CD4-positive, CD25-positive, alpha-beta regulatory T cell (primary cell): ENCODE measurements at regions not wholly inside any gene's neighbourhood (a gene's known extent, or its start where the extent isn't known, plus 50 kb on each side); places are given as distances from the start of the nearest gene placed in this dataset.
"Not testable (repeated sequence)": the region's sequence is repeated elsewhere in the genome, so short reads cannot be mapped to it uniquely, and the experiment has no call there.

ENCODE experiments used
- ATAC-seq, 2 donors: fragments of 150-1000 bp; cut with Tn5 transposase; one replicate each; pipeline ENCODE4 v1.10.0; 2021; ENCODE audit warnings: low read depth in 2 of 2, moderate number of reproducible peaks in 2 of 2, moderate library complexity in 1 of 2
- DNase-seq, 3 donors: peaks; one replicate each; pipeline versions ENCODE4 v3.0.0 to v3.0.0-alpha.2; 2012 to 2022; ENCODE audit warnings: mixed read lengths in 1 of 3
- H3K27ac ChIP-seq: one replicate; pipeline ENCODE4 v1.7.0; 2013; ENCODE audit warnings: mild to moderate bottlenecking, low read length; ENCODE audit not compliant: insufficient read depth, poor library complexity, severe bottlenecking
- H3K27me3 ChIP-seq: one replicate; pipeline ENCODE4 v1.7.0; 2013; ENCODE audit warnings: low read length; ENCODE audit not compliant: control insufficient read depth, insufficient read depth
- H3K36me3 ChIP-seq: one replicate; pipeline ENCODE4 v1.7.0; 2013; ENCODE audit warnings: mild to moderate bottlenecking, low read length, moderate library complexity; ENCODE audit not compliant: control insufficient read depth, insufficient read depth
- H3K4me1 ChIP-seq: 2 replicates; pipeline ENCODE4 v1.7.0; 2013; ENCODE audit warnings: mild to moderate bottlenecking, low read length; ENCODE audit not compliant: insufficient read depth, control insufficient read depth, poor library complexity, severe bottlenecking
- H3K4me3 ChIP-seq: one replicate; pipeline ENCODE4 v1.7.0; 2013; ENCODE audit warnings: low read depth, mild to moderate bottlenecking, low read length, moderate library complexity
- H3K9me3 ChIP-seq, 2 experiments: 1 replicate in 1 of 2; 2 replicates in 1 of 2; pipeline ENCODE4 v1.7.0; 2013; ENCODE audit warnings: low read length in 2 of 2, mild to moderate bottlenecking in 1 of 2, moderate library complexity in 1 of 2; ENCODE audit not compliant: control insufficient read depth in 2 of 2
- H3K27ac Mint-ChIP-seq, 3 donors: one replicate each; pipeline ENCODE4 v1.8.0; 2020 to 2022; ENCODE audit warnings: mild to moderate bottlenecking in 3 of 3, mixed read lengths in 3 of 3, moderate library complexity in 2 of 3
- H3K27me3 Mint-ChIP-seq: one replicate; pipeline ENCODE4 v1.8.0; 2022; ENCODE audit warnings: mild to moderate bottlenecking, mixed read lengths
- H3K36me3 Mint-ChIP-seq: one replicate; pipeline ENCODE4 v1.8.0; 2020; ENCODE audit warnings: mixed read lengths
- H3K4me1 Mint-ChIP-seq, 4 donors: one replicate each; pipeline ENCODE4 v1.8.0; 2020 to 2022; ENCODE audit warnings: mixed read lengths in 4 of 4, mild to moderate bottlenecking in 1 of 4
- H3K4me3 Mint-ChIP-seq, 4 donors: one replicate each; pipeline ENCODE4 v1.8.0; 2020 to 2022; ENCODE audit warnings: mild to moderate bottlenecking in 4 of 4, mixed read lengths in 4 of 4, moderate library complexity in 3 of 4
- H3K9me3 Mint-ChIP-seq, 7 donors: one replicate each; pipeline ENCODE4 v1.8.0; 2020 to 2022; ENCODE audit warnings: mixed read lengths in 7 of 7, mild to moderate bottlenecking in 3 of 7, moderate library complexity in 2 of 7

DNA sequence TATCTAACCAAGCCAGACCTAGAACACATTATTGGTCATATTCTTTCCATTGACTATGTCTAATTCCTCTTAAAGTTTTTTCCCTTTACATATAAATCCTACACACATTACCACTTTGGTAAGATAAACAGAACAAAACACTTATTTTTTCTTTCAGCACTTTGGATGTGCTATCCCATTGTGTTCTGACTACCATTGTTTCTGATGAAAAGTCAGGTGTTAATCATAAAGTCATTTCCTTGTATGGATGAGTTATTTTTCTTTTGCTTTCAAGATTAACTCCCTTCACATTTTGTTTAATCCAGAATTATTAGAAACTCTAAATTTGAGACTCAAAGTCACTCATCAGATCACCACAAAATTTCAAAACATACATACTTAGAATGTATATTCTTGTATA lies 504.4 kb upstream of the ZNF337 start:
- H3K9me3 ChIP-seq, H3K4me1 ChIP-seq, DNase-seq, H3K27ac Mint-ChIP-seq, H3K4me3 Mint-ChIP-seq, H3K36me3 Mint-ChIP-seq, ATAC-seq, H3K27me3 Mint-ChIP-seq, H3K36me3 ChIP-seq, H3K4me3 ChIP-seq, H3K4me1 Mint-ChIP-seq, H3K27me3 ChIP-seq, H3K27ac ChIP-seq: not testable (repeated sequence)
- H3K9me3 Mint-ChIP-seq: peaks cover 0 to 24% (median 2%) of the 10 kb centered on the region in 7 donors

- not testable (repeated sequence) for H3K9me3 ChIP-seq, DNase-seq, H3K4me3 ChIP-seq, H3K27ac ChIP-seq, H3K4me3 Mint-ChIP-seq, H3K36me3 Mint-ChIP-seq, H3K4me1 ChIP-seq, H3K4me1 Mint-ChIP-seq, ATAC-seq, H3K9me3 Mint-ChIP-seq, H3K27me3 ChIP-seq, H3K36me3 ChIP-seq, H3K27me3 Mint-ChIP-seq
- H3K27ac Mint-ChIP-seq: peak overlapping the region in 1 of 3 donors; percentile 6
Measured at GRCh38 chr20:26187329-26187728, 490.7 kb upstream of the ZNF337 start.

- H3K9me3 ChIP-seq, H3K27me3 Mint-ChIP-seq: not testable (repeated sequence)
Measured at GRCh38 chr20:26183720-26184119, 487.1 kb upstream of the ZNF337 start.

DNA sequence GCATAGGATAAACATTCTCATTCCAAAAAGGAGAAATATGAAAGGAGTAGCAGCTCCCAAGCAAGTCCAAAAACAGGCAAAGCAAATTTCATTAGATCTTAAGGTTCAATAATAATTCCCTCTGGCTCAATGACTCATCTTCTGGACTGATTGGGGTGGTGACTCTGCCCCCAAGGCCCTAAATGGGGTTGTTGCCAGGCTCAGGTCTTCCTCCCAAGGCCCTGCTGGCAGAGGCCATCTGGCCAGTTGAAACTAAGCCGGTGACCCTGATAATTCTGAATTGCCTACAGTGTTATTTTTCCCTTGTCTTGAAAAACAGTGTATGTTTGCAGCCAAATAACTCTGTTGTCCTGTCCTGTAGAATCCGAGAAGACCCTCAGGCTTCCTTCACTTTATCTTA lies 484.7 kb upstream of the ZNF337 start:
- H3K36me3 Mint-ChIP-seq, H3K27ac Mint-ChIP-seq: not testable (repeated sequence)

More at GRCh38 chr20:26183720-26184119, 487.1 kb upstream of the ZNF337 start:
- DNase-seq, H3K27me3 ChIP-seq, H3K9me3 Mint-ChIP-seq, H3K4me1 Mint-ChIP-seq, H3K27ac ChIP-seq, H3K36me3 ChIP-seq, ATAC-seq, H3K36me3 Mint-ChIP-seq, H3K27ac Mint-ChIP-seq, H3K4me3 Mint-ChIP-seq, H3K4me3 ChIP-seq, H3K4me1 ChIP-seq: not testable (repeated sequence)

DNA sequence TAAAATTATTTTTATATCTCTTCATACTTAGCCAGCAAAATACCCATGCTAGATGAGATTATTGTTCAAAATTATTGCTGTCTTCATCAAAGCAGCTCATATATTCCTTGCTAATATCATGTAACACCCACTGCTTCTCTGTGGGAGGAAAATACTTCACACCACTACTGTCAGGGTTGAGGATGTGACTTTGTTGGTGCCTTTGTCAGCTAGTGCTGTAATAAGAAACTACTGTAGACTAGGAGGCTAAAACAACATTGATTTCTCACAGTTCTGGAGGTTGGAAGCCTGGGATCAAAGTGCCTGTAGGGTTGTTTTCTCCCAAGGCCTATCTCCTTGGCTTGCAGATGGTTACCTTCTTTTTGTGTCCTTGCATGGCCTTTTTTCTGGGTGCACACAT lies 475.2 kb upstream of the ZNF337 start:
- not testable (repeated sequence) for H3K4me3 Mint-ChIP-seq, H3K36me3 ChIP-seq, H3K27me3 Mint-ChIP-seq, H3K4me1 Mint-ChIP-seq, H3K9me3 ChIP-seq, ATAC-seq, H3K27ac Mint-ChIP-seq, H3K27me3 ChIP-seq, DNase-seq, H3K27ac ChIP-seq, H3K36me3 Mint-ChIP-seq, H3K9me3 Mint-ChIP-seq, H3K4me3 ChIP-seq, H3K4me1 ChIP-seq

More for the DNA sequence above, 484.7 kb upstream of the ZNF337 start:
- not testable (repeated sequence) for H3K9me3 ChIP-seq, H3K27me3 Mint-ChIP-seq, ATAC-seq, H3K36me3 ChIP-seq, H3K27ac ChIP-seq, H3K4me1 ChIP-seq, H3K4me3 ChIP-seq, H3K4me1 Mint-ChIP-seq, DNase-seq, H3K4me3 Mint-ChIP-seq, H3K9me3 Mint-ChIP-seq, H3K27me3 ChIP-seq

GRCh38 chr20:26169506-26169905 lies 472.9 kb upstream of the ZNF337 start:
- no peak for ATAC-seq
- Histone ChIP-seq H3K27me3 (no peaks in the 10 kb centered on the region), H3K4me3 (no peak overlapping the region), H3K27ac (no peak overlapping the region), H3K9me3 (no peaks in the 10 kb centered on the region), H3K36me3 (no peaks in the 10 kb centered on the region), H3K4me1 (no peaks in the 10 kb centered on the region)
- Mint-ChIP-seq H3K4me1 (no peaks in the 10 kb centered on the region), H3K36me3 (no peaks in the 10 kb centered on the region), H3K27me3 (no peaks in the 10 kb centered on the region), H3K27ac (no peak overlapping the region), H3K4me3 (no peak overlapping the region), H3K9me3 (no peaks in the 10 kb centered on the region)
- DNase-seq: no peak

DNA sequence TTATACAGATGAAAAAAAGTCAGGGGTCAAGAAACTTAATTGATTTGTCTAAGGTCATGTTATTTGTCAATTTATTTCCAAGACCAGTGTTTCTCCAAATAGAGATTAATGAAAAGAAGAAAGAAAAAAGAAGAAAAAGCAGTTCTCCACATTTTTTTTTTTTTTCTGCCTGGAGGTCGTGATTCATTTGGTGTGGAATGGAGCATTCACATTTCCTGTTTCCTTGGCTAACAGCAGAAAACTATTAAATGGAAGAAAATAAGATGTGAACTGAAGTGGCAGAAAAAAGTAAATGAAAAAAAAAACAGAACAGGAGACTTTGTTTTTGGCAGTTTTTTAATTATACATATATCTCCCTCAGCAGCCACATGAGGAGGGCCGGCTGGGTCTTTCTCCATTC lies 470.8 kb upstream of the ZNF337 start:
- H3K27me3 ChIP-seq: no peaks in the 10 kb centered on the region
- no peaks in the 10 kb centered on the region for H3K4me1 Mint-ChIP-seq
- no peaks in the 10 kb centered on the region for H3K36me3 Mint-ChIP-seq
- no peaks in the 10 kb centered on the region for H3K4me1 ChIP-seq
- no peaks in the 10 kb centered on the region for H3K9me3 ChIP-seq
- H3K27ac Mint-ChIP-seq: no peak overlapping the region
- DNase-seq (no peak), ATAC-seq (no peak)
- H3K9me3 Mint-ChIP-seq: no peaks in the 10 kb centered on the region
- H3K4me3 ChIP-seq: no peak overlapping the region
- H3K27ac ChIP-seq: no peak overlapping the region
- no peaks in the 10 kb centered on the region for H3K27me3 Mint-ChIP-seq
- no peak overlapping the region for H3K4me3 Mint-ChIP-seq
- H3K36me3 ChIP-seq: no peaks in the 10 kb centered on the region

DNA sequence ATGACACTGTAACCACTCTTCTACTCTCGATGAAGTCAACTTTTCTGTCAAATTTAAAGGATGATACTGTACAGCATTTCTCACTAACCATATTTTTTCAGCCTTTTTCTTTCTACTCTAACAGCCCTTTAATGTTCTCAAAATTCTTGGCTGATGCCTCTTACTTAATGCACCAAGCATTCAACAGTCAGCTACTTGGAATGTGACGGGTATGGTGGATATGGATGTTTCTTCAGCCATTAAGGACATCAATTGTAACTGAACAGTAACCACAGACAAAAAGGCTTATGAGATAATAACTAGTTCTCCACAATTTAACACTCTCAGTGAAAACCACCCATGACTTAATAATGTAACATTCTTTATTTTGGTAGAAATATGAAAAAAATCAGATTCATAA lies 467.2 kb upstream of the ZNF337 start:
- Histone ChIP-seq H3K4me1 (no peaks in the 10 kb centered on the region), H3K9me3 (no peaks in the 10 kb centered on the region), H3K27me3 (no peaks in the 10 kb centered on the region), H3K36me3 (no peaks in the 10 kb centered on the region), H3K27ac (no peak overlapping the region), H3K4me3 (no peak overlapping the region)
- Mint-ChIP-seq H3K9me3 (peaks cover 0 to 4% (median 0%) of the 10 kb centered on the region in 7 donors), H3K4me3 (no peak overlapping the region), H3K4me1 (no peaks in the 10 kb centered on the region), H3K27me3 (no peaks in the 10 kb centered on the region), H3K27ac (no peak overlapping the region), H3K36me3 (no peaks in the 10 kb centered on the region)
- no peak for DNase-seq
- ATAC-seq: no peak
